HFF-Myc (cell line): ENCODE measurements at regions not wholly inside any gene's neighbourhood (a gene's known extent, or its start where the extent isn't known, plus 50 kb on each side); places are given as distances from the start of the nearest gene placed in this dataset.

Experiments
- DNase-seq: peaks from one replicate; pipeline ENCODE4 v3.0.0-alpha.2; 2011; ENCODE audit warnings: low read depth; ENCODE audit errors: extremely low read depth
- H3K4me3 ChIP-seq: replicated peaks from 2 replicates; pipeline ENCODE4 v1.5.1; 2011; ENCODE audit warnings: low read depth, mild to moderate bottlenecking, control low read depth, low read length
- CTCF ChIP-seq: IDR thresholded peaks from 2 replicates; pipeline ENCODE4 v1.5.1; 2012; ENCODE audit warnings: mild to moderate bottlenecking, low read depth, low read length, control low read depth; ENCODE audit errors: missing control alignments

- no peak for DNase-seq
- TF ChIP-seq CTCF: no peak
- H3K4me3 ChIP-seq: no peak overlapping the region
Measured at GRCh38 chr1:30229960-30230359, 493.4 kb downstream of the MATN1 start.

- no peak overlapping the region for H3K4me3 ChIP-seq
- no peak for TF ChIP-seq CTCF
- no peak for DNase-seq
Measured at GRCh38 chr1:30229557-30229956, 493.8 kb downstream of the MATN1 start.

- no peak for DNase-seq
- no peak overlapping the region for H3K4me3 ChIP-seq
- no peak for TF ChIP-seq CTCF
Measured at GRCh38 chr1:30226648-30227047, 496.7 kb downstream of the MATN1 start.

- no peak for TF ChIP-seq CTCF
- no peak for DNase-seq
- no peak overlapping the region for H3K4me3 ChIP-seq
Measured at GRCh38 chr1:30225357-30225756, 498.0 kb downstream of the MATN1 start.

- no peak for TF ChIP-seq CTCF
- H3K4me3 ChIP-seq: no peak overlapping the region
- DNase-seq: no peak
Measured at GRCh38 chr1:30219675-30220074, 503.7 kb downstream of the MATN1 start.

GRCh38 chr1:30218438-30218837 is 504.9 kb downstream of the MATN1 start:
- TF ChIP-seq CTCF: no peak
- H3K4me3 ChIP-seq: no peak overlapping the region

GRCh38 chr1:30216602-30217001 is 506.8 kb downstream of the MATN1 start:
- H3K4me3 ChIP-seq: no peak overlapping the region
- DNase-seq: no peak
- TF ChIP-seq CTCF: no peak

More at GRCh38 chr1:30218438-30218837, 504.9 kb downstream of the MATN1 start:
- no peak for DNase-seq
